HG03575 (cell line): ENCODE measurements at regions not wholly inside any gene's neighbourhood (a gene's known extent, or its start where the extent isn't known, plus 50 kb on each side); places are given as distances from the start of the nearest gene placed in this dataset.

Experiments used
- ATAC-seq: cut with Tn5 transposase; IDR thresholded peaks from one replicate; pipeline ENCODE4 v1.9.1; 2021; ENCODE audit not compliant: unreplicated experiment, insufficient number of reproducible peaks, low FRiP score; ENCODE audit errors: extremely low read depth

DNA sequence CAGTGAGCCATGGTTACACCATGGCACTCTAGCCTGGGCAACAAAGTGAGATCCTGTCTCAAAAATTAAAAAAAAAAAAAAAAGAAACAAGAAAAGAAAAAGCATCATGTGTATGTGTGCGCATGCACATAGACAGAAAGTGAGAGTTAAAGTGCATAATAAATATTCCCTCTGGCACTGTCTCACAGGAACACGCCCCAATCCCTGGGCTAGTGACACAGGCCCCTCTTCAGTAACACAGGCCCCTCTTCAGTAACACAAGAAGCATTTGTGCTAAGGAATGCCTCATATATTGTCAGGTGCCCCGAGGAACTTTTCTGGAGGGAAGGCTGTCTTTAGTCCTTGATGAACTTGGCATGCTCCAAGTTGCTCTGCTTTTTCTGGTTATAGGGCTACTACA lies 57.5 kb downstream of the RPL27A start:
- ATAC-seq = no peak

DNA sequence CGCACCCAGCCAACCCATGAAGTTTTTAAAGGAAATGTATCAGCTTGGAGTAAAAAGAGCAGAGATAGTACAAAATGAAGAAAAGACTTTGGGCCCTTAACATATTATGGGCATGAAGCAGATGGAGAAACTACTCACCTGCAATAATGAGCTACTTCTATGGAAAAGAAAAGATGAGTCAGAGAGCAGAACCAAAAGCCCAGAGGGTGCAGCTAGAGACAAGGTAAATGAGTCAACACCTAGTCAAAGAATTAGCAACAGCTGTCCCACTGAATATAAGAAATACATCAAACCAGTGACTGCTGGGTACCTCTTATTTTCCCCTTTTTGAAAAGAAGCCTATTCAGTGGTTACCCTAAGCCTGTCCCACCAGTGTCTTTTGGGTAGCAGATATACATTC lies 61.8 kb downstream of the RPL27A start:
- no peak for ATAC-seq

DNA sequence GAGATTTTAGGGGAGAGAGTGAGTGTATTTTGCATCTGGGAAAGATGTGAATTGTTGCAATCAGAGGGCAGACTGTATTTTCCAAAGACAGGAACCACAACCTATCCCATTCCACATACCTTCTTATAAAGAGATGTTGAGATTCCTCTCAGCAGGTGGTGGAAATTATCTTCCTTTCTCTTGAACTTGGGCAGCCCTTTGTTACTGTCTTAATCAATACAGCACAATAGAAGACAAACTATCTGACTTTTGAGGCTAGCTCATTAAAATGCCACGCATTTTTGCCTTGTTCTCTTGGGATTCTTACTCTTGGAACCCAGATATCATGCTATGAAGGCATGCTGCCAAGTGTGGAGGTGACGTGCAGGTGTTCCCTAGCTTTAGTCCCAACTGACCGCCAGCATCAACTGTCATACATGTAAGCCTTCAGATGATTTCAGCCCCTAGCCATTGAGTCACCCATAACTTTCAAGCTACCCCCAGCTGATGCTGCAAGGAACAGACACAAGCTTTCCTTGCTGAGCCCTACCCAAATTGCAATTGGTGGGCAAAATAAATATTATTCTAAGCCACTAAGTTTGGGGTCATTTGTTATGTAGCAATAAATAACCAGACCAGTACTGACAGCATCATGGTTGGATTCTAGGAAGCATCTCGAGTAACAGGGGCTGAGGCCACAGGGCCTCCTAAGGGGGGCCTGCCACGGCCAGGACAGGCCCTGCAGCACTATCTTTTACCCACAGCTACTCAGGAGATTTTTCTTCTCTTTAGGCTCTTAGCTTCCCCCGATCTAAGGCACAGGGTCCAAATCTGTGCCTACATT lies 63.0 kb downstream of the RPL27A start:
- ATAC-seq = no peak

DNA sequence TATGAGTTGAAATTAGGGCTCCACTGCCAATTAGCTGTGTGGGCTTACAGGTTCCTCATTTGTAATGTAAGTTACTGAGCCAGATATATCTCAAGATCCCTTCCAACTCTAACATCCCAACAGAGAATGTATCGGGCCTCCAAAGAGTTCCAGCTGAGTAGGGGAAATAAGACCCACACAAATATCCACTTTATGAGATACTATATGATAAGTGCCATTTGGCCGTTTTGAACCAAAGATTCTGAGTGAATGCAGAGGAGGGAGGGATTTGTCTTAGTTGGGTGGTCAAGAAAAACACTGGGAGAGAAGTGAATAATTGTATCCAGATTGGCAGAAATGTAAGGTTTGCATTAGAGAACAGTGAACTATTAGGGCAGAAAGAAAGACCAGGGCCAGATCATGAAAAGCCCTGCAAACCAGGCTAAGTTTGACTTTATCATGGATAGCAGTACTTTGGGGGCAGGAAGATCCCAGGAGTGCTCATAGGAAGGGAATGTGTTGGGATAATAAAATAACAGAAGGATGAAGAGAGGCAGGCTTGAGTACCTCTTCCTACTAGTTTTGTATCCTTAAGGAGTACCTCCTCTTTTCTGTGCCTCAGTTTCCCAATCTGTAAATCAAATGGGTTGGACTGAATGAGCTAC lies 63.9 kb downstream of the RPL27A start:
- no peak for ATAC-seq

DNA sequence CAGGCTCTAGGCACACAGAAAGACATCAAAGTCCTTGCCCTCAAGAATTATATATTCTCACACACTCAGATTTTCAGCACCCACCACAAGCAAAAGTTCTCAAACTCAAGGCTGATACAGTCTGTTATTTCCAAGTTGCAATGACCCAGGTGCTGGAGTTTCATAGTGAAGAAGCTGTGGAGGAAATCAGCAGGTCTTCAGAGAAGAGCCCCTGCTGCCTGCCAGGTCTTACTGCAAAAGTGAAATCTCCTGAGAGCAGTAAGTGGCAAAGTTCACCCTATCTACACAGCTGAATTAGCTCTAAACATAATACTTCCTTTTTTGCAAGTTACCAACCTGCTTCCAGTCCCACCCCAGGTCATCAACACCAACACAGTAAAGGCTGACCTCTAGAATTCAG lies 64.6 kb downstream of the RPL27A start:
- ATAC-seq = no peak

DNA sequence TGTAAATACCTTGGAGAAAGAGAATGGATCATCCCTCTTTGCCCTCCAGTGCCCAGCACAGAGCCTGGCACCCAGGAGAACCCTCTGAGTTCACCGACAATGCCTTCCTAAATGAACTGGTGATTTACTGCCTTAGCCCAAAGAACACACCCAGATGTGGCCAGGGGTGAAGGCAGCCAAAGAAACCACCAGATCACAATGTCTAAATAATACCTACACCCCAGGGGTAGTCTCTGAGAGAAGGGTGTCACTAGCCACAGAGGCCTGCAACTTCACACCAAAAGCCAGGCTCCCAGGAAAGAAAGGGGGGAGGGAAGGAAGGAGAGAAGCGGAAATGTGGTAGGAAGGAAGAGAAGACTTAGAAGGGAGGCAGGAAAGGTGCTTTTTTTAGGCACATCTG lies 65.7 kb downstream of the RPL27A start:
- no peak for ATAC-seq

DNA sequence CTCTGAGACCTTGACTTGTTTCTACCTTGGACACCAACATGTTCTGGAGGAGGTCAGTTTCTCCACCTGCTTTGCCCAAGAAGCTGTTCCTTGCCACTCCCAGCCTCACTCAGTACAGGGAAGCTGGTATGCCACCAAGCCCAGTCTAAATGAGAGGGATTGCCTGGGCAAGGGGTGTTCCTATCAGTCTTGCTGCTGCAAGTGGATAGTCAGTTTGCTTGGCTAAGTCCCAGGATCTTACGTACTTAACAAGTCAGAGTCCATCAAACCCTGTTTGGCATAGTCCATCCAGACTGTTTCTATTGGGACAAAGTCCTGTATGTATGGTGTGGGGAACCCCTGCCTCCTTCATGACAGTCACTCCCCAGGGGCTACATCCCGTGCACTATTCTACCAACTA lies 66.6 kb downstream of the RPL27A start:
- ATAC-seq = no peak

DNA sequence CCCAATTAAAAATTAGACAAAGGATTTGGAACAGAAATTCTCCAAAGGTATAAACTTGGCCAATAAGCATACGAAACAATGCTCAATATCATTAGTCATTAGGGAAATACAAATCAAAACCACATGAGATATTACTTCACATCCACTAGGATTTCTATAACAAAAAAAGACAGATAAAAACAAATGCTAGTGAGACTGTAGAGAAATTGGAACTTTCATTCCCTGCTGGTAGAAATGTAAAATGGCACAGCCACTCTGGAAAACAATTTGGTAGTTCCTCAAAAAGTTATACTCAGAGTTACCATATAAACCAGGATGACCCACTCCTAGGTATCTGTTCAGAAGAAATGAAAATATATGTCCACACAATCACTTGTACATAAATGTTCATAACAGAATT lies 71.6 kb downstream of the RPL27A start:
- no peak for ATAC-seq

DNA sequence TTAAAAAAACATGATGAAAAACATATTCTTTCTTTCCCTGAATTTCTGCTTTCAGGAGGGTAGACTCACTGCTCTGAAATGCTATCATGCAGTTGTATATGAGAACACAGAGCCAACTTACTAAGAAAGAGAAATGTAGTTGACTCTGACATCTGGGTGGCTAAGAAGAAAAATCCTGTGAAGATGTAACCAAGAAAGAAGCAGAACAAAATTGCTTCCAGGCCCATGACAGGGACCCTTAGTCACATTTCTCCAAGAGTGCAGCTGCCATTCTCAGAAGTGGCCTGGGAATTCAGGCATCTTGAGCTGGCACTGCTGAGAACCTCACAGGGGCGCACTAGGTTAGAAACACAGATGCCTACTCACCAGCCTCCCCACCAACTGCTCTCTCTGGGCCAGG lies 73.6 kb downstream of the RPL27A start:
- ATAC-seq = no peak

DNA sequence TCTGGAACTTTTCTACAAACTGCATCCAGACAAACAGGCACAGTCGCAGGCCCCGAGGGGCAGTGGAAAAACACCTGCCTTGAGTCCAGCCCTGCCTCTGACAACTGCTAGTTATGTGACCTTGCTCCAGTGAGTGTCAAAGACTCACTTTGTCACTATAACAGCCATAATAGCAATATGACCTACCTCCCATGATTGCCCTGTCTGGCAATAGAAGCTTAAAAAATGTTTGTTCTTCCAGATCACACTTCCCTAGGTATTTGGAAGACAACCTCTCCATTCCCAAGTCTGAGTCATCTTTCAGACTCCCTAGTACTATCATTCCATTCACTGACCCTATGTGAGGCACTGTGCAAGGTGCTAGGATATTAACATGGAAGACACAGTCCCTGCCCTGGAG lies 74.5 kb downstream of the RPL27A start:
- ATAC-seq = no peak

DNA sequence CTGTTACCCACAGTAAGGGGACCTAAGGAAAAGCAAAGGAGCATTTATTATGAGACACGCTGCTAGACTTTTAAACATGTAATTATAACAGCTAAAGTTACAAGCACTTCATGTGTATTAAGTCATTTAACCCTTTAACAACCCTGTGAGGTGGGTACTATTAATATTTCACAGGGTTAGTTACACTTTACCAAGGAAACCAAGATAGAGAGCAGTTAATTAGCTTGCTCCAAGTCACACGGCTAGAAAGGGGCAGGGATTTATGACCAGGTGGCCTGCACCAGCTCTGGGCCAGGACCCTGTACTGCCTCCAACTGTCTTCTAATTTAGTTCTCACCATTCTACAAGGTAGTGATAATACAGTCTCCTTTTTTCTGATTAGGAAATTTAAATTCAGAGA lies 74.9 kb downstream of the RPL27A start:
- ATAC-seq = no peak

DNA sequence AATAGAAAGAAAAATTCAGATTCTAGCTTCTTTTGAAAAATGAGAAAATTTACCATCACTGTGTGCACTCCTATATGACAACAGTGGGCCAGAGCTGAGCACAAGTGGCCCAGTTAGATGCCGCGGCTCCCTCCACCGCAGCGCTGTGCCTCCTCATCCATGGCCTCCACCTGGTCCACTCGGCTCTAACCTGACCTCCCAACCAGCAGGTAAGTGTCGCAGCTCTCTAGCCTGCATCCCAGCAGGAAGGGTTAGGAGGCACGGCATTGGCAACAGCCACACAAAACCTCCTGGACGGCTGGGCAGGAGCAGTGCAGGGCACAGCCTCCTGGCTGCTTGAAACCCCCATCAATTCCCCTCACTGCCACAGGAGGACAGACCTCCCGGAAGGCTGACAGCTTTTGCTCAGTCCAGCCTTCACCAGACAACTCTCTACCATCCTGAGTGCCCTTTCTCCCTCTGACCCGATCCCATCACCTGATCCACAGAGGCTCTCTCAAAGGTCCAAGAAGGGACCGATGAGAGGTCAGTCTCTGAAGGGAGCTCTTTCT lies 76.1 kb downstream of the RPL27A start:
- no peak for ATAC-seq

DNA sequence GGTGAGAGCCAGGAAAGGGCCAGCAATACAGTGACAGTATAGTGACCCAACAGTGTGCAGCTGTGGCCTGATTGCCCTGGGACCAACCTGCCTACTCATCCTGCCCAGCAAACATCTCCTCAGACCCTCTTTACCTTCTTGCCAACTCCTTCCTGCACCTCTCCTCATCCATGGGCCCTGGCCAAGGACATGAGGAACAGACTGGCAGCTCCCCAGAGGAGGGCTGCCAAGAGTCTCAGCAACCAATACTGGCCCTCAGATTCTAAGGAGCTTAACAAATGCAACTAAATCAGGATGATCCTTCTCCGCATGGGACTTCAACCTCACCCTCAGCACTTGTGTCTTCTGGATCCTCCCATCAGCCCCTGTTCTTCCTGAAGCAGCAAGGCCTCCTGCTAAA lies 77.0 kb downstream of the RPL27A start:
- no peak for ATAC-seq

DNA sequence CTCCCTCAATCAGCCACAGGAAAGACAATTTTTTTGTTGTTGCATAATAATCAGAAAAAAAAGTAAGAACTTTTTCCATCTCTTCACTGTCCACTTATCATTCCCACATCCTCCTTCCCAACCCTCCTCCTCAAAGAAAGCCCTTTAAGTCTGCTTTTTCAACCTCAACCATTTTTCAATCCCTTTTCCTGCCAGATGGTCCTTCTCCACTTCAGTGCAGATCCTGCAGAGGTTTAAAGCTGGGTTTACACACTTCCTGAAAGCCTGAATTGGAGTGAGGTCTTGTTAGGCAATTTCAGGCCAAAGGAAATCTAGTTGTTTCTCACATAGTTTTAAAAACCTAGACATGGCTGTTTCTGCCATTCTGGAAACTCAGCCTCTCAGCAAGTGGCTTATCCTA lies 78.3 kb downstream of the RPL27A start:
- no peak for ATAC-seq

DNA sequence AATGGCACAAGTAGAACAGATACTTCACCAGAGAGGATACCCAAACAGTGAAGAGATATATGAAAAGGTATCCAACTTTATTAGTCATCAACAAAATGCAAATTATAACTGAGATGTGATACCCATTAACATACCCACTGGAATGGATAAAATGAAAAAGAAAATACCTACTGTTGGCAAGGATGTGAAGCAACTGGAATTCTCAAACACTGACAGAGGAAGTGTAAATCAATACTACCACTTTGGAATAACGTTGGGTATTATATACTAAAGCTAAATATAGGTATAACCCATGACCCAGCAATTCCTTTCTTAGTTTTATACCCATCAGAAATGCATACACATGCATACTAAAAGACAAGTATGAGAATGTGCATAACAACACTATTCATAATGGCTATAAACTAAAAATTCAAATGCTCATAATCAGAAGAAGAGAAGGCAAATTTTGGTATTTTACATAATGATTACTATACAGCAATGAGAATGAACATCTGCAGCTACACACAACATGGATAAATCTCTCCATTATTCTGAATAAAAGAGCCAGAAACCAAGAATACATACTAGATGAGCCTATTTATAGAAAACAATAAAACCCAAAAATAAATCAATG lies 80.6 kb downstream of the RPL27A start:
- ATAC-seq = no peak

DNA sequence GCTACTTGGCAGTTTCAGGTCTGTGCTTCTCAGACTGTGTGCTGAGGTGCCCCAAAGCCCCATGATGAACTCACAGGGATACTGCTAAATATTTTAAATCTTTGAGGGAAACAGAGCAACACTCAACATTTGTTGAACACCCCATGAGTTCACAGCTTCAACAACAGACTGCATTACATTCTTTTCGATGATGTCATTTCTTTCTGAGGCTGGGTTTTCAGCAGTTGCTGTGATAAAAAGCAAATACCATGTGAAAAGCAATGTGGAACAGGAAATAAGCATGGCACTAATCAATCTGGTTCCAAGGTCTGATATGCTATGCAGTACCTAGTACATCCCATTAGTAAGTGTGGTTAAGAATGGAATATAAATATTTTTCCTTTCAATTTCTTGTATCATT lies 82.7 kb downstream of the RPL27A start:
- no peak for ATAC-seq

DNA sequence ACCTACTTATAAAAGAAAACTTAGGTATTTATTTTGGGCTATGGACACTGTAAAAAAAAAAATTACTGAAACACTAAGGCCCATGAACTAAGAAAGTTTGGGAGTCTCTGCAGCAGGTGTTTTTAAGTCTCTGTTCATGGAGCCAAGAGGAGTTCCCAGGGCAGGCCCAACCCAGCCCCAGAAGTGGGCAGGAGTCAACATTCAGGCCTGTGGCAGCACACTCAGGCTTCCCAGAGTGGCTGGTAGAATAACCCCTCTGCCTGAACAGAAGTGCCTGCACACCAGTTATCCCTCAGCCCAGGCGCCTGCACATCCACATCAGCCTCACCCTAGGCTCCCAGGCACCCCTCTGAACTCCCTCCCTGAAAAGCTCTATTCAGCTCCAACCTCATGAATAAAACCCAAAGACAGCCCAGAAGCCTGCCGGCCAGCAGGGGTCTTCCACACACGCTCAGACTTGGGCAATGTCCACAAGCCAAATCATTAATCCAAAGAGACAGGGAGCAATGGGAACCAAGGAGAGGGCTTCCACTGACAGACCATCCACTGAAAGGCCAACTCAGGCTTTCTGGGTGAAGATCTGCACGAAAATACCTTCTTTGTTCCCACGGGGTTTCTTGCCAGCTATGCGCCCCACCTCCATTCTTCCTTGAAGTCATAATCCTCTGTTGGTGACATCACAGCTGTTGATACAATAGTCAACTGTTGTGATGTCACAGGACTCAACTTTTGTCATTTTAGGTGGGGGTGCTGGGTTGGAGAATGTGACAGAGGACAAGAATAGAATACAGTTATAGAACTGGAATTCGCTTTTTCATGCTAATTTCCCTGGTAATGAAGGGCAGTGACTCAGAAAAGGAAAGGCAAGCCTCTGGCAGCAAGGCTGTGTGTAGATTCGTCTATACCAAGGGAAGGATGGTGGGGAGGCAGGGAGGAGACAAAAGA lies 83.7 kb downstream of the RPL27A start:
- no peak for ATAC-seq

DNA sequence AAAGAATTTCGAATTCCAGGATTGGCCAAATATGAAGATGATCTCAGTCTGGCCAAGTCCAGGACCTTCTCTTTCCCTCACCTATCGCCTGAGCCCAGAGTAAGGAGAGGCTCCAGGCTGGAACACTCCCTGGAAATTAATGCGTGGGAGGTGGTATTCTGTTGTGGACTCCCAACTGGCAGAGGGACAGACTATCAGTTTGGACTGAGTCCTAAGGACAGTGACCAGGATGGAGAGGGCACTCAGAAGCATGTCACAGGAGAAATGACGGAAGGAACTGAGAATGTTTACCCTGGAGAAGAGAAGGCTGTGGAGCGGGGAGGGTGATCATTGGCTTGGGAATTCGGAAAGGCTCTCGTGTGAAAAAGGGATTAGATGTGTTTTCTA lies 84.4 kb downstream of the RPL27A start:
- no peak for ATAC-seq

DNA sequence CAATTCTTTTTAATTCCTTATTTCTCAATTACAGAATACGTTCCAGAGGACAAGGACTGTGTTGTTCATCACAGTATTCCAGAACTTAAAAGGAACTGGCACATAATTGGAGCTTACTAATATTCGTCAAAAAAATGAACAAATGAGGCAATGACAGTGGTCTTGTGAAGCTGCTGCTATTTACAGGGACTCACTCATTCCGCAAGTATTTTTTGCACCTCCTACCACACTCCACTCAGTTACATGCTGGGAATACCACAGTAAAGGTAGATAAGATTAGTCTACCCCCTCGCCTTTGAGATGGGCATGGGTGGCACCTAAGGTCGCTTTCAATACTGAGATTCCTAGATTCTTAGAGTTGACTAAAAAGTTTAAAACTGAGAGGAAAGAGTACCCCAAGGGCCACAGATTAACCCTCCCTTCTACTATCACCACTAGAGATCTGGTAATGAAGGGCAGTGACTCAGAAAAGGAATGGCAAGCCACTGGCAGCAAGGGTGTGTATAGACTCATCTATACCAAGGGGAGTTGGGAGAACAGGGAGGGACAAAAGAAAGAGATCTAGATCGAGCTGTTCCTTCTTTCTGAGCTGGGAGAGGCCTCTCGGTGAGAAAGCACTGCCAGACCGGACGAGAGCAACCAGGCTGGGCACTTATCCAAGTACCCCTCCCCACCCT lies 85.0 kb downstream of the RPL27A start:
- no peak for ATAC-seq
